ENCODE measurements at regions not wholly inside any gene's neighbourhood (a gene's known extent, or its start where the extent isn't known, plus 50 kb on each side); places are given as distances from the start of the nearest gene placed in this dataset.

DNA sequence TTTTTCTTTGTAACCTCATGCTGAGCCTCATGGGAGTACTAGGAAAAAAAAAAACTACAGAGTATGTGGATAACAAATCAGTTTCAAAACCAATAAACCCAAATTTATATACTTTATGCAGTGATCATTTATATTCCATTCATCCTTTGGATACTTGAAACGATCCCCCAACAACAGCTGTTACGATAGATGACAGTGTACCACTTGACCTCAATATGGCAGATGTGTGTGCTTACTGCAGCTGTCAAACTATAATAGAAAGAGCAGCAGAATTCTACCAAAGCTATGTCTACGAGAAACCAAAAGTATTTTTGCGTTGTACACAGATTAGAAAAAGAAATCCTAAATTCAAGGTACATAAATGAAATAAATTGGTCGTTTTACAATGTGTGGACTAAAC, 337.8 kb downstream of the PDGFC start:
- no peaks in the 10 kb centered on the region for H3K36me3 ChIP-seq (ENCODE audit: control insufficient read depth, insufficient read depth, low read length)
- WGBS, 2 experiments (ENCODE audit: insufficient coverage in 1 of 2, insufficient read length in 1 of 2), result 92 to 100% methylated on average over 2 to 5 of the region's 5 CpGs
- peaks cover 10% of the 10 kb centered on the region for H3K9me3 Mint-ChIP-seq
- H3K4me1 ChIP-seq (ENCODE audit: control insufficient read depth, insufficient read depth, low read length), result no peaks in the 10 kb centered on the region
- H3K9me3 ChIP-seq (ENCODE audit: control insufficient read depth, low read length), result no peaks in the 10 kb centered on the region
- H3K27ac Mint-ChIP-seq, result no peak overlapping the region
- H3K4me1 Mint-ChIP-seq, result peaks cover 6% of the 10 kb centered on the region
- H3K27me3 ChIP-seq (ENCODE audit: control insufficient read depth, insufficient read depth, low read length, poor library complexity, severe bottlenecking), result no peaks in the 10 kb centered on the region
- H3K27me3 Mint-ChIP-seq (ENCODE audit: insufficient read depth), result no peaks in the 10 kb centered on the region
- H3K4me3 Mint-ChIP-seq, result no peak overlapping the region
- no peak overlapping the region for H3K27ac ChIP-seq (ENCODE audit: low read depth, low read length)
- DNase-seq, result no peak
- H3K36me3 Mint-ChIP-seq (ENCODE audit: low read depth), result no peaks in the 10 kb centered on the region
- H3K9ac ChIP-seq (ENCODE audit: extremely low read depth, low read length, poor library complexity, severe bottlenecking), result no peak overlapping the region
- H3K4me3 ChIP-seq (ENCODE audit: low read length), result no peak overlapping the region
- TF ChIP-seq, protein P1, sequence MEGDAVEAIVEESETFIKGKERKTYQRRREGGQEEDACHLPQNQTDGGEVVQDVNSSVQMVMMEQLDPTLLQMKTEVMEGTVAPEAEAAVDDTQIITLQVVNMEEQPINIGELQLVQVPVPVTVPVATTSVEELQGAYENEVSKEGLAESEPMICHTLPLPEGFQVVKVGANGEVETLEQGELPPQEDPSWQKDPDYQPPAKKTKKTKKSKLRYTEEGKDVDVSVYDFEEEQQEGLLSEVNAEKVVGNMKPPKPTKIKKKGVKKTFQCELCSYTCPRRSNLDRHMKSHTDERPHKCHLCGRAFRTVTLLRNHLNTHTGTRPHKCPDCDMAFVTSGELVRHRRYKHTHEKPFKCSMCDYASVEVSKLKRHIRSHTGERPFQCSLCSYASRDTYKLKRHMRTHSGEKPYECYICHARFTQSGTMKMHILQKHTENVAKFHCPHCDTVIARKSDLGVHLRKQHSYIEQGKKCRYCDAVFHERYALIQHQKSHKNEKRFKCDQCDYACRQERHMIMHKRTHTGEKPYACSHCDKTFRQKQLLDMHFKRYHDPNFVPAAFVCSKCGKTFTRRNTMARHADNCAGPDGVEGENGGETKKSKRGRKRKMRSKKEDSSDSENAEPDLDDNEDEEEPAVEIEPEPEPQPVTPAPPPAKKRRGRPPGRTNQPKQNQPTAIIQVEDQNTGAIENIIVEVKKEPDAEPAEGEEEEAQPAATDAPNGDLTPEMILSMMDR (conservative IDR thresholded peaks at IDR 0.05), result no peak

- Mint-ChIP-seq H3K36me3 (ENCODE audit: low read depth) (no peaks in the 10 kb centered on the region), H3K27me3 (ENCODE audit: insufficient read depth) (no peaks in the 10 kb centered on the region), H3K27ac (no peak overlapping the region), H3K4me3 (no peak overlapping the region), H3K4me1 (no peaks in the 10 kb centered on the region), H3K9me3 (peaks cover 16% of the 10 kb centered on the region)
- Histone ChIP-seq H3K36me3 (ENCODE audit: control insufficient read depth, insufficient read depth, low read length) (no peaks in the 10 kb centered on the region), H3K27ac (ENCODE audit: low read depth, low read length) (no peak overlapping the region), H3K9ac (ENCODE audit: extremely low read depth, low read length, poor library complexity, severe bottlenecking) (no peak overlapping the region), H3K27me3 (ENCODE audit: control insufficient read depth, insufficient read depth, low read length, poor library complexity, severe bottlenecking) (no peaks in the 10 kb centered on the region), H3K9me3 (ENCODE audit: control insufficient read depth, low read length) (peaks cover 4% of the 10 kb centered on the region), H3K4me1 (ENCODE audit: control insufficient read depth, insufficient read depth, low read length) (no peaks in the 10 kb centered on the region), H3K4me3 (ENCODE audit: low read length) (no peak overlapping the region)
- TF ChIP-seq, protein P1 (conservative IDR thresholded peaks at IDR 0.05), result no peak
- 83 to 95% methylated on average over 2 to 3 of the region's 3 CpGs for WGBS, 2 experiments (ENCODE audit: insufficient coverage in 1 of 2, insufficient read length in 1 of 2)
- no peak for DNase-seq
These were observed 342.7 kb downstream of the PDGFC start for GRCh38 chr4:156628858-156629257.

- no peaks in the 10 kb centered on the region for H3K27me3 ChIP-seq (ENCODE audit: control insufficient read depth, insufficient read depth, low read length, poor library complexity, severe bottlenecking)
- no peak overlapping the region for H3K9ac ChIP-seq (ENCODE audit: extremely low read depth, low read length, poor library complexity, severe bottlenecking)
- no peak for DNase-seq
- WGBS, 2 experiments (ENCODE audit: insufficient coverage in 1 of 2, insufficient read length in 1 of 2), result 96 to 100% methylated on average over 1 to 3 of the region's 3 CpGs
- no peaks in the 10 kb centered on the region for H3K36me3 ChIP-seq (ENCODE audit: control insufficient read depth, insufficient read depth, low read length)
- H3K4me3 Mint-ChIP-seq, result no peak overlapping the region
- no peaks in the 10 kb centered on the region for H3K36me3 Mint-ChIP-seq (ENCODE audit: low read depth)
- no peak overlapping the region for H3K27ac ChIP-seq (ENCODE audit: low read depth, low read length)
- H3K27ac Mint-ChIP-seq, result no peak overlapping the region
- peaks cover 12% of the 10 kb centered on the region for H3K4me1 Mint-ChIP-seq
- peaks cover 4% of the 10 kb centered on the region for H3K9me3 ChIP-seq (ENCODE audit: control insufficient read depth, low read length)
- no peaks in the 10 kb centered on the region for H3K4me1 ChIP-seq (ENCODE audit: control insufficient read depth, insufficient read depth, low read length)
- H3K9me3 Mint-ChIP-seq, result peaks cover 4% of the 10 kb centered on the region
- H3K27me3 Mint-ChIP-seq (ENCODE audit: insufficient read depth), result no peaks in the 10 kb centered on the region
- H3K4me3 ChIP-seq (ENCODE audit: low read length), result no peak overlapping the region
- TF ChIP-seq, protein P1 (conservative IDR thresholded peaks at IDR 0.05), result no peak
These were observed 348.2 kb downstream of the PDGFC start for GRCh38 chr4:156623376-156623775.
